NCI-H69 (cell line): ENCODE measurements at regions not wholly inside any gene's neighbourhood (a gene's known extent, or its start where the extent isn't known, plus 50 kb on each side); places are given as distances from the start of the nearest gene placed in this dataset.

Experiments
- DNase-seq: peaks from one replicate; lab custom pipeline; 2025; lab: John Stamatoyannopoulos, UW

DNA sequence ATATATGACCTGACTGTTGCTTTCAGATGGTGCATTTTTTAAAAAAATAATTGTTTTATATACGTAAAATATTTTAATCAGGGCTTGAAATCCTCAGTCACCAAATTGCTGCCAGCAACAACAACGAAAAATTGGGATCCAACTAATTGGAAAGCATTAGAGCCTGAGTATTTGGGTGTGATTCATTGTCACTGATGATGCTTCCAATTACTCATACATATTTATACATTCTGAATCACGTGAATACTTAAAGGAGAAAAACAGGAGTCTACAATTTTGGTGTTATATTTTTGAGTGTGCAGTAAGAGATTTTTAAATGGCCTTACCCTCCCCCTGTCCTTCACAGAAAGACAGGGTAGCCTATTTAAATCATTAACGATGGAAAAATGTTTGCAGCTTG is 765.6 kb upstream of the TENM3 start:
- peak; percentile 52 for DNase-seq

DNA sequence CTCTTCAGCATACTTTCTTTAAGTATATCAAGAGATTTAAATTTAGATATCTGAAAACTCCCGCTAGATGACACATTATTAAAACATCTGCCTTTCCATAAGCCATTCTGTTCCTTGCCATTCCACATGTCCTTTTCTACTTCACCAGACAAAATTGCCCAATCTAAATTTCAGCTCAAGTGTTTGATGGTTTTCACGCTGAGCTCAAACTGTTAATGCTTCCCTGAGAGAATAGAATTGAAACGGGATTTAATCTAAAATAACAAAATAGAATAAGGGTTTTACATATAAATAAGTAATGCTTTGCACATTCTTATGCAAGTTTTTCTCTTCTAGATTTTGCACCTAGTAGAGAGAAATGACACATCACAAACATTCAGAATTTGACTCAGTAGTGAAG is 764.5 kb upstream of the TENM3 start:
- peak; percentile 65 for DNase-seq

DNA sequence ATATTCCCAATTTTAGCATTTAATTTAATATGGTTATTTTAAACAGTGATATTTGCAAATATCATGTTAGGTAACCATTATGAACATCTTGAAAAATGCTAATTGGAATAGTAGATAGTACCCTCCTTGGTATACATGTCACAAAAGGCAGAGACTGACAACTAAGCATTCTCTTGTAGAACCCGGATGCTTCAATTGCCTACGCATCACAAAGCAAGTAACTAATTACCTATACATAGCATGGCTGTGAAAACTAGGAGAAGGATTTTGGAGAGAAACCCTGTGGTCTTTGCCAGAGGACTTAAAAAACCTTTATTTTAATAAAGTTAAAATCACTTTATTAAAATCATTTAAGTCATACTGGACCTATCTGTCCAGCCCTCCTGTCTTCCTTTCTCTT is 764.1 kb upstream of the TENM3 start:
- peak; percentile 74 for DNase-seq

DNA sequence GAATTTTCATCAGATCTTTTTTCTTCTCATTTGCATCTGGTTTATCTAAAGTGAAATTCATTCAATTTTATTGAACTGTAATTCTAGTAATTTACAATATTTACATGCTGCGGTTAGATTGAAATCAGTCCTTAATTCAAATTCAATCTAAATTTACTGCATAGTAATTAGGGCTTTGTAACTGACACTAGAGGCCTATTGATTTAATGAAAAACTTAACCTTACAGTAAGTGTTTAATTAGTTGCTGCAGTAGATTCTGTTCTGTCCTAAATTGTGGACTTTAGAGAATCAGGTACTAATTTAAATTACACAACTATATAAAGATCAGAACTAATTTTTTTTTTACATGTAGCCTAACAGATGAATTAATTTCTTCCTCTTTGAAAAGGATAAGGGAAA is 758.8 kb upstream of the TENM3 start:
- DNase-seq: peak; percentile 83

DNA sequence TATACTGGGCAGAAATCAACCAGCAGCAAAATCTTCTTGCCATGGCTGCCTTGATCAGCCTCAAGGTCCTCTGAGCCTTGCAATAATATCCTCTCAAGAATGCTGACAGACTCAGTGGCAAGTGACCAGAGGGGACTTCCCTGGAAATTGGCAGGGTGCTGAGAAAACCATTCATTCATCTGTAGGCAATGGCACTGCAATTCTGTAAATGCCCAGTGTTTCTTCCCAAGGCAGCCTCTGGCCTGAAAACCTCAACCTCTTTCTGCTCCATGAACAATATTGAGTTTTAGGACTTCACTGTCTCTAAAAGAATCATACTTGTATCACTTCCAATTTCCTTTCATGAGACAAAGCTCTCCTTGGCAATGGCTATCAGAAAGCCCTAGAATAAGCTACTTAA is 754.3 kb upstream of the TENM3 start:
- DNase-seq: peak; percentile 69

DNA sequence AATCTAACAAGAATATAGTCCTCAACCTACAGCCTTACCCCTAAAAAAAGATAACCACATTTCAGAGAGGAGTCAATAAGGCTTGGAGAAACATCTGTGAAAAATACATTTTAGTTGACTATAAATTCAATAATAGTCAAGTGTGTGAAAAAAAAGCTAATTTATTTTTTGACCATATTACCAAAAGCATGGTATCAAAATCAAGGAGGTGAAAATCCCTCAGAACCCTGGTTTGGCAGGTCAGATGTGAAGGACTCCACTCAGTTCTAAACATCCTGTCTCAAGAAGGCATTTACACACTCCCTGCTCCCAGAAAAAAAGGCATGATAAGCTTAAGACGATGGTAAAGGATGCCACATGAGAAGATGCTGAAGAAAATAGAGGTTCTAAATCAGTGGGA is 745.1 kb upstream of the TENM3 start:
- no peak for DNase-seq

DNA sequence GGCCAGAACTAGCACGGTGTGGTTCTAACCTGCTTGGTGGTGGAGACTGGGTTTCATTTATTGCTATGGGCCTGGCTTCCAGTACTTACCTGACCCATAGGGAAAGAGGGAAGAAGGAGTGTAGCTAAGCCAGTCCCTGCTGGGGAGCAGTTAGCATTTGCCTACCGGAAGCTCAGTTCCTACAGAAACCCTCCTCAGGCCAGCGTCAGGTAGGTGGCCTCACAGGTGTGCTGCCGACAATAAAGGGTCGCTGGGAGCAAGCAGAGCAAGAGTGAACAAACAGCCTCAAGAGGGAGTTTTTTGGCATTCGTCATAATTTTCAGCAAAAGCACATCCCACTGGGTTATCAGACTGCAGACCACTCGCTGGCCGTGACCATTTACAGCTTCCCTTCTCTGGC is 740.6 kb upstream of the TENM3 start:
- peak; percentile 66 for DNase-seq

DNA sequence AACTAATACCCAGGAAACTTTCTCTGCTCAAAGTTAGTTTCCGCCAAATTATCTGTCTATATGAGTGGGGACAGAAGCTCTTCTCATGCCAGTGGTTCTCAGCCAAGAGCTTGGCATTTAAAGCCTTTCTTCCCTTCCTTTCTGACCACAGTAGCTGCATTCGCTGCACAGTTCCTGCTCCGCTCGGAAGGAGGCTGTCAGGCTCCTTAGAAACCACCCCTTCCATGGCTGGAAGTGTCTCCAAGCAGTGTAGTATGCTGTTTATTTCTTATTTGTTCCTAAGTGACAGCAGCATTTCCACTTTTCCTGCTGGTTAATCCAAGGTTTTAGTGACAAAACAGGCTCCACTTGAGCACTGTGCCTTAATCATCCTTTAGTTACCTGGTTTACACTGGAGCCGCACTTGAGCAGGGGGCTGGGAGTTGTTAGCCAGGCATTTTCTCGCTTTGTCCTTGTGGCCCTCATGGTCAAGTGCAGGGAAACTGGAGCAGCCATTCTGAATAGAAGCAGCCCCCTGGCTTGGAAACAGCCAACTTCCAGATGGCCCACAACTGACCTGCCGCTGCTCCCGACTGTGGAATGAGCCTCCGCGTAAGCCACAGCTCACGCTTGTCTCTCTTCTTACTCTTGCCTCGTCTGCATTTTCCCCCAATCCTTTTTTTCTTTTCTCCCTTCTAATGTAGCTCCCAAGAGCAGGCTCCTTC is 739.4 kb upstream of the TENM3 start:
- DNase-seq: peak; percentile 57

DNA sequence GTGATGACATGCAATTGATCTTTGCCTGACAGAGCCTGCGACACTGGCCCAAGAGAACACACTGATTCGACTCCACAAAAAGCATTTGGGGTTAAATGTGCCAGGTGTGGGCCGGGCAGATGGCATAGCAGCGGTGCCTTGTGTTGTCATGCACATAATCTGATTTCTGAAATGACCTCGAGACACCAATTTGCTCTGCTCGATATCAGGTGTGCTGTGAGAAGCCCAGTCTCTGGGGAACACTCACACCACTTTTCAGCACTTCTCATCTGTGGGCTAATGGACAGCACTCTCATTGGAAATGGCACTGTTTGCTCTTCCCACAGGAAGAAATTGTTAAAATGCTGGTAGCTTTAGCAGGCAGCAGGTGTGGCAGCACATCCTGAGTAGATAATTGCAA is 738.3 kb upstream of the TENM3 start:
- peak; percentile 97 for DNase-seq

DNA sequence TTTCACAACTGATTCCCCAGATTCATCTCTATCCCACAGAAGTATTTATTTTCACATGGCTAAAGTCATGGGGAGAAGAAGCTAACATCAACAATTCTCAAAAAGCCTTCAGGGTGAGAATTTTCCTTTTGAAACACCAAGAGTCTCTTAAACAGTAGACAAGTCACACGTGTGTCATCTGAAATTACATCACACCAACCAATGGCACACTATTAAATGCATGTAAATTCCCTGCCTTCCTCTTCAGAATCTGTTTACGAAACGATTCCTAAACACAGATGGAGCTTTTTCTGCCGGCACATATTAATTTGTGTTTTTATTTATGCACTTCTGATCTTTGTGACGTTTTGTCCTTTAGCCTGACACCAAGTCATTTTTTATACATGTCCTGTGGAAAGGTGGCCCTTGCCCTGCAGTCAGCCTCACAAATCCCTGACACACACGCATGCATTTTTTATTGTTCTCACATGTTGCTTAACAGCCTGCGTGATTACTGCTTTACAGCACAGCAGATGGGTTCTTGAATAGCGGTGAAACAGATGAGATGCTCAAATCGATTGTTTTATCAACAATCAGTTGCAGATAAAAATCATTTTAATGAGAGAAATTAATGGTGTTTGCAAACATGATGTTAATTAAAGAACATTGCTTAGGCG is 735.9 kb upstream of the TENM3 start:
- peak; percentile 97 for DNase-seq

DNA sequence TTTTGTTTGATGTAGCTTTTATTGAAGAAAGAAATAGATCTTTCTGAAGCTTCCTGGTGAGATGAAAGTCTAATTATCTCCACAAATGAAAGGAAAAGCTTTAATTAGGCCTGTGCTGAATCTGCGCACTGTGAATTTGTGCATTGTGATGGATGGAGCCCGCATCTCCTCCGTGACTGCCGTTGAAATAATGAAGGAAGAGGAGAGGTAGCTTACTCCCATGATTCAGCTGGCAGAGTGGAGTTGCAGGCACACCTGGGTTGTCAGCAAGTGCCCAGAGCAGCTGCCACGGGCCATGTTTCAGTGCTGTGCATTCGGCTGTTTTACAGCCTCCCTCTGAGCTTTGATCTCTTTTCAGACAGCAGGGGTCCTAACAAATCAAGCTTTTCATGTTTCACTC is 735.3 kb upstream of the TENM3 start:
- peak; percentile 97 for DNase-seq

DNA sequence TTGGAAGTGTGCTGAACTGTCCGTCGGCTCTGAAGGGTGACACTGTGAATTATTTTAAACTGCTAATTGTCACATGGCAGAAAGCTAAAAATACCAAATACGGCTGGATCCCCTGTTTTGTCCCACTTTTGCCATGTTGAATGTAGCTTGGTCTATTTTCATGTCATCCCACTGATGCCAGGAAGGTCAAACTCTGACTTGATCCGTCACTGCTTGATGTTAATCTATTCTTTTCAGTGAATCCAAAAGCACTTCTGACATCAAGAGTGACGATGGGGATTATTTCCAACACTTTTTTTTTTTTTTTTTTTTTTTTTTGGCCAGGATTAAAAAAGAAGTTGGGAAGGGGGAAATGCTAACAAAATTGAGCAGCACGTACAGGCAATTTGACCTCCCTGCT is 734.6 kb upstream of the TENM3 start:
- peak; percentile 78 for DNase-seq

DNA sequence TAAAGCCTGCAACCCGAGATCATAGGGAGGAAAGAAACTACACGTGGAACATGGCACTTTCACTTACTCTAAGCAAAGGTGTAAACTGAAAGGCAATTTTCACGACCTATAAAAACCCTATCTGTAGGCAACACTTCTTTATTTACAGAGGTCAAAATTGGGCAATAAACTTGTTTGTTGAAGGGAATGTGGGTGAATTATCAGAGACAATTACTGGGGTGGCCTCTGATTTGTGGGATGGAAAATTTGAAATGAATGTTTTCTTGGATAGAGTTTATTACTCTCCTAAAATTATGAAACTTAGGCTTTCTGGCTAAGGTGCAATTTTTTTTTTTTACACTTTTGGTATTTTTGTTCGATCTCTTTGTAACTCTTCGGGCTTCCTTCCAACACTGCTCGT is 734.1 kb upstream of the TENM3 start:
- DNase-seq: peak; percentile 80

DNA sequence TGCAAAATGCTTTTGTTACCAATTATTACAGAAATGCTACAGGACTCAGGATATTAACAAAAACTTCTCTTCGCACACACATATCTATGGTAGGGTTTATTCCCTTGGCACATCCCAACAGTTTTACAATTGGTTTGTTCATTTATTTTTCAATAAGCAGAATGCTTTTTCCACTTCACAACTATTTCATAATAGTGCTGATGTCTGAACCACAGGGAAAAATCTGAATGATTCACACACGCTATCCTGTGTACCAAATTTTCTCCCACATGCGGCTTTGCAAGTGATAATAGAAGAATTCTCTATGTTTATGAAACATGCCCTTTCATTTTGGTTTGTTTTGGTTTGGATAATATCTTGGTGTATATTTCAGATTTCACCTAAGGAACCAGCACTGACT is 725.7 kb upstream of the TENM3 start:
- DNase-seq: no peak

DNA sequence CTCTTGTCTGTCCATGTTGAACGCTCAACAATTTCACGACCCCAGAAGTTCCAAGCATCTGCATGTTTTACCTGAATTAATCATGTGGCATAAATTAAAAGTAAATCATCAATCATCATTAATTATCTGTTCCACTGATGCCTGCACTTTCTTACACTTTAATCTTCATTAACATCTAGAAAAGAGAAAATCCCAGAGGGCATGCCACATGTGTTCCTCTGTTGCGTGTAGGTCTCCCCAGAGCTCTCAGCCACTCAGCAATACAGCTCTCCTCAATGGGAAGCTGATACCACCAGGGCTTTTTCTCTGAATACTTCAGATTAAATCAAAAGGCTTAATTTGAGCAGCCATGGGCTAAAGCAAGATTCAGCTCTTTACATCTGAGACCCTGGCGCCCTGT is 722.4 kb upstream of the TENM3 start:
- DNase-seq: peak; percentile 54

DNA sequence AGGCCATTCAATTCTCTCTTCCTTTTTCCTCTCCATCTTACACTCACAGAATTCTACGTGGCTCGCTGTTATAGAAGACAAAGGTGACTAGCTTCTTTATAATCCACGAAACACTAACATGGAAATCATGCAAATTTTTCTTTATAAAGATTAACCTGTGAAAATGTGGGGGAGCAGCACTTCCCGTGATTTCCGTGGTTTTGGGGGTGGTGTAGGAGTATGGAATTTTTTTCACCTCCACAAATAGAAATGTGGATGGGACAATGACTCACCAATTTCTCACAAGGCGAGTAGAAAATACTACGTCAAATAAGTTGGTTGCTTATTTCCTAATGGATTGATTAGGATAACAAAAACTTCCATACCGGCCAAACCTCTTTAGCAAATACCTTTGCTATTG is 719.2 kb upstream of the TENM3 start:
- no peak for DNase-seq

DNA sequence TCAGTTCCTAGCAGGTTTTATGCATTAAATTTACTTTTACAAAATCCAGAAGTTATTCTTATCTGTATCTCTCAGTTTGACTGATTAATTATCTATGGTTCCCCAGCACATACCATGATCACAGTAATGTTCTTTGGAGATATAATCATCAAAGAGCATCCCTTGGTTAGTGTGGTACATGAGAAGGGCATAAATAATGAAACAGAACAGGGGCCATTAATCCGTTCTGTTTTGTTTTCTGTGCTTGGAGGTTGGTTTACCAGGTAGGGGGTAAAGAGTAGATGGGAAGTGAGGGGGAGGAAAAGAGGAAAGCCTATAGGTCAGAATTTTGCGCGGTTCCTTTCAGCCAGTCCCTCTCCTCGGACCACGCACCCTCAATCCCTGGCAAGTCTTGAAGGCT is 718.7 kb upstream of the TENM3 start:
- peak; percentile 87 for DNase-seq

DNA sequence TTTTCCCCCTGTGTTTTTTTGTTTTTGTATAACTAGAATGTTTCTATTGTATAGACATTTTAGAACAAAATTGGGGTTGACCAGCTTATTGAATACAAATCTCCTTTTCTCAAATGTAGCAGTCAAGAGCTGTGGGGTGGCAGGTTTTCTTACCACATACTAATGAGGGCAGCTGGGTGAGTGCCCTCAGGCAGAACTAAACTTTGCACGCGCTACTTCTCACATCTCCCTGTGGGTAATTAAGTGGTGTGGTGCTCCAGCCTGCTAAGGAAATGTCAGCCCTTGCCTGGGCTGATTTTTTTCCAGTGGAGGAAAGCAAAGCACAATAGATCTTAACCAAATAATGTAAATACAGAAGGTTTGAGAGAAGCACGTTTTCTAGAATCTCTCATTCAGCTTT is 717.6 kb upstream of the TENM3 start:
- DNase-seq: peak; percentile 96

DNA sequence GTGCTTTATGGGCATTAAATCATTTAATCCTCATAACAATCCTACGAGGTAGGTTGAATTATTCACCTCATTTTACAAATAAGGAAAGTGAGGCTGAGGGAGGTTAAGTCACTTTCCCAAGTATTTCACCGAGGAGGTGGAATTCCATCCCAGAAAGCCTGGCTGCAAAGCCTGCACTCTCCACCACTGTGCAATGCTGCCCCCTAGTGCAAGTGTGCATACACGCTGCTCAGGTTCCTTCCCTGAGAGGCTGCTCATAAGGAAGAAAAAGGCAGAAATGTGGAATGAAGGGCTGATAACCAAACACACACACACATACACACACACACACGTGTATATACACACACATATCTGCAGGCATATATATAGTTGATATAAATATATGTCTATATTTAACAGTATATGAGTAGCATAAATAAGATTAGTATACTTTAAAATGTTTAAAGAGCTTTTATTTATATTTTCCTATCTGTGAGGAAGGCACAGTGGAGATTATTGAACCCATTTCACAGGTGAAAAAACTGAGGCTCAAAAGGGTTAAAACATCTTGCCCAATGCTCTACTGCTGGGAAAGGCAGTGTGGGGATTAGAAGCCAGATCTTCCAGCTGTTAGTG is 714.5 kb upstream of the TENM3 start:
- DNase-seq: peak; percentile 92

DNA sequence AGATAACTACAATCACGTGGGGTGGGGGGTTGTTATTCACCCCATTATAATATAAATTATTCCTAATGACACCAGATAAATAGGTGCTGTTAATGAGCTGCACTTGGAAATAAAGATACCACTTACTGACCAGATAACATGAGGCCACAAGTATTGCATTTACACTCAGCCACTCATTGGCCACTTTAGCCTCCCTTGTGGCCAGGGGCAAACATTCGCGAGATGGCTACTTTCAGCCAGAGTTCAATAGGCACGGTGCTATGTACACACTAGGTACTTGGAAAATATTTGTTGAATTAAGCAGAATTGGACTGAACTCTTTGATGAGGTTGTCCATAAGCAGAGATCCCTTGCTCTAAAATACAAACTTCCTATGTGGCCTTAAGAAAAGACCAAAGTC is 713.7 kb upstream of the TENM3 start:
- peak; percentile 66 for DNase-seq

DNA sequence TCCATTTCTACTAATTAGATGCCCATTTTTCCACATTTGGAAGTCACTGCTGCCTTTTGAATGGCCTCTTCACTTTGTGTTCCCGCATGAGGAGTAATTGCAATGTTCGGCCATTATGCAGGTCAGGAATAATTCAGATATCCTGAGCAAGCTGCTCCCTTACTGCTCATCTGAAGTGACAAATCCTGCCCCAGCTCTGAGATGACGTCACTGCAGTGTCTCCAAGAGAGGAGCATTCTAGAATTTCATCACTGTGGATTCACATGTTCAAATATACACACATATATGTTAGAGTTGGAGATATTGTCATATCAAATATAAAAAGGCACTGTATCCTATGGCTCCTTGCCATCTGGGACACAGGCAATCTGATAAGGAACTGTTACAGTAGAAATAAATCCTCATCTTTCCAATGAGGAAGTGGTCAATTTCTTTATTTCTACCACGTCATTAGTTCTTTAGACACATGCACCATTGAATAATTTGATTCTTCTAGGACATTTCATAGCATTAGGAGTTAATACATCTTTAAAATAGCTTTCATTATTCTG is 706.9 kb upstream of the TENM3 start:
- DNase-seq: no peak

DNA sequence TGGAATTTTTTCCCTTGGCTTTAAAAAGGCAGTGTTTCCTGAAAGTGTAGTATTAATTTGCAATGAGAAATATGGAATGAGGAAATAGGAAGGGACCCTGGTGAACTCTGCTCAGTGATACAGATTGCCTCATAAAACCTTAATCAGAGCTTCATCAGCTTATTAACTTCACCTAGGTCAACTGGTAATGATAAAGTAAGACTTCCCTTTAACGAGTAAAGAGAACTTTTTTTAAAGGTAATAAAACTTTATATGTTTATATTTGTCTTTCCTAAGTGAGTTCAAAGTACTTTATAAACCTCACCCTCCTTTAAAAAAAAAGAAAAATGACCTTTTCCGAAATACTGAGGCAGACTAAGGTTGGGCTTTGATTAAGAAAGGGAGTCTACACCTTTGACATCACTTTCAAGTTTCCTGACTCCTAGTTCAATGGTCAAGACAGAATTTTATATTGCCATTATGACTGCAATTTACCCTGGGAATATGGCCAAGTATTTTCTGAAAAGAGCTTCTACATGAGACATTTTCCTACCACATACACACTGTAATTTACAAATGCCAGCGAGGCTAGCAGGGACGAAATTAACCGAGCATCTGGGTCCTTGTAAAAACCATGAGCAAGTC is 706.3 kb upstream of the TENM3 start:
- peak; percentile 87 for DNase-seq

DNA sequence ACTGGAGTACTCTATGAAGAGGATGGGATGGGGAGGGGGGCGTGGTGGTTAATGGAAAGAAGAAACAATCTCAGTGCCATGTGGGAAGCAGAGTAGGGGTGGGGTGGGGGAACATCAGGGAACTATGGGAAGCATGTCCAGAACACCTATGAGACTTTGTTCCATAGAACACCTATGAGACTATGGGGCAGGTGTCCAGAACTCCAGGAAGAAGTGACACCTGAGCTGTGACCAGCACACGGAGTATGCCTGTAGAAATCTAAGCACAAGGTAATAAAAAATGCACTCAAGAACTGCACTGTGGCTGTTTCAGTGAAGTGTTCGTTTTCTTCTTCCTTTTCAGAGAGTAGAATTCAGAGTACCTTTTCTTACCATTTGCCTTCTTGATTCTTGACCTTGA is 704.8 kb upstream of the TENM3 start:
- peak; percentile 17 for DNase-seq
